ENCODE measurements at regions not wholly inside any gene's neighbourhood (a gene's known extent, or its start where the extent isn't known, plus 50 kb on each side); places are given as distances from the start of the nearest gene placed in this dataset.

GRCh38 chr2:215817046-215817445, 196.3 kb downstream of the MREG start:
- H3K36me3 ChIP-seq (ENCODE audit: control insufficient read depth, low read length) = no peaks in the 10 kb centered on the region
- no peak overlapping the region for H3K4me2 ChIP-seq (ENCODE audit: low read length)
- no peaks in the 10 kb centered on the region for H3F3A ChIP-seq (ENCODE audit: control insufficient read depth, insufficient read depth)
- H3K9me2 ChIP-seq (replicated peaks; ENCODE audit: control insufficient read depth, low read length) = no peaks in the 10 kb centered on the region
- no peak overlapping the region for H3K4me3 ChIP-seq (ENCODE audit: low read length)
- H3K27me3 ChIP-seq (ENCODE audit: control insufficient read depth, low read length) = peaks cover 45% of the 10 kb centered on the region
- H3K4me1 ChIP-seq (ENCODE audit: control insufficient read depth, low read length) = peaks cover 6% of the 10 kb centered on the region
- no peaks in the 10 kb centered on the region for H3K79me2 ChIP-seq (ENCODE audit: control insufficient read depth, low read length)
- TF ChIP-seq EZH2phosphoT487 (IDR thresholded peaks at IDR 0.05; ENCODE audit: borderline replicate concordance, low read length) (no peak), CTCF (IDR thresholded peaks at IDR 0.05; ENCODE audit: low read depth, low read length, poor library complexity, severe bottlenecking) (no peak)
- H3K9me3 ChIP-seq (ENCODE audit: control insufficient read depth, insufficient read depth, low read length) = no peaks in the 10 kb centered on the region
- H3K27ac ChIP-seq (ENCODE audit: low read depth, low read length) = no peak overlapping the region
- H4K20me1 ChIP-seq (ENCODE audit: control insufficient read depth, insufficient read depth, low read depth, low read length) = no peaks in the 10 kb centered on the region

- no peak overlapping the region for H3K4me3 ChIP-seq (ENCODE audit: low read length)
- no peaks in the 10 kb centered on the region for H3K36me3 ChIP-seq (ENCODE audit: control insufficient read depth, low read length)
- no peaks in the 10 kb centered on the region for H3K9me3 ChIP-seq (ENCODE audit: control insufficient read depth, insufficient read depth, low read length)
- H3K9me2 ChIP-seq (replicated peaks; ENCODE audit: control insufficient read depth, low read length) = no peaks in the 10 kb centered on the region
- H3K4me2 ChIP-seq (ENCODE audit: low read length) = no peak overlapping the region
- peaks cover 47% of the 10 kb centered on the region for H3K27me3 ChIP-seq (ENCODE audit: control insufficient read depth, low read length)
- peaks cover 12% of the 10 kb centered on the region for H3K4me1 ChIP-seq (ENCODE audit: control insufficient read depth, low read length)
- peaks cover under 1% of the 10 kb centered on the region; the same call in 1 of the 2 replicates for H3F3A ChIP-seq (ENCODE audit: control insufficient read depth, insufficient read depth)
- no peaks in the 10 kb centered on the region for H3K79me2 ChIP-seq (ENCODE audit: control insufficient read depth, low read length)
- no peak overlapping the region for H3K27ac ChIP-seq (ENCODE audit: low read depth, low read length)
- H4K20me1 ChIP-seq (ENCODE audit: control insufficient read depth, insufficient read depth, low read depth, low read length) = no peaks in the 10 kb centered on the region
- TF ChIP-seq EZH2phosphoT487 (IDR thresholded peaks at IDR 0.05; ENCODE audit: borderline replicate concordance, low read length) (no peak), CTCF (IDR thresholded peaks at IDR 0.05; ENCODE audit: low read depth, low read length, poor library complexity, severe bottlenecking) (no peak)
Measured at GRCh38 chr2:215816424-215816823, 196.9 kb downstream of the MREG start.

GRCh38 chr2:215815960-215816359, 197.4 kb downstream of the MREG start:
- H3K4me1 ChIP-seq (ENCODE audit: control insufficient read depth, low read length) = peaks cover 17% of the 10 kb centered on the region
- H3K79me2 ChIP-seq (ENCODE audit: control insufficient read depth, low read length) = no peaks in the 10 kb centered on the region
- H3K9me2 ChIP-seq (replicated peaks; ENCODE audit: control insufficient read depth, low read length) = no peaks in the 10 kb centered on the region
- H3F3A ChIP-seq (ENCODE audit: control insufficient read depth, insufficient read depth) = peaks cover 5% of the 10 kb centered on the region
- H3K4me2 ChIP-seq (ENCODE audit: low read length) = no peak overlapping the region
- H3K4me3 ChIP-seq (ENCODE audit: low read length) = no peak overlapping the region
- H3K9me3 ChIP-seq (ENCODE audit: control insufficient read depth, insufficient read depth, low read length) = no peaks in the 10 kb centered on the region
- no peaks in the 10 kb centered on the region for H3K36me3 ChIP-seq (ENCODE audit: control insufficient read depth, low read length)
- peaks cover 47% of the 10 kb centered on the region for H3K27me3 ChIP-seq (ENCODE audit: control insufficient read depth, low read length)
- no peaks in the 10 kb centered on the region for H4K20me1 ChIP-seq (ENCODE audit: control insufficient read depth, insufficient read depth, low read depth, low read length)
- no peak overlapping the region for H3K27ac ChIP-seq (ENCODE audit: low read depth, low read length)
- TF ChIP-seq EZH2phosphoT487 (IDR thresholded peaks at IDR 0.05; ENCODE audit: borderline replicate concordance, low read length) = no peak
- TF ChIP-seq CTCF (IDR thresholded peaks at IDR 0.05; ENCODE audit: low read depth, low read length, poor library complexity, severe bottlenecking) = no peak

GRCh38 chr2:215812966-215813365, 200.4 kb downstream of the MREG start:
- H3K36me3 ChIP-seq (ENCODE audit: control insufficient read depth, low read length) = no peaks in the 10 kb centered on the region
- no peak for TF ChIP-seq EZH2phosphoT487 (IDR thresholded peaks at IDR 0.05; ENCODE audit: borderline replicate concordance, low read length)
- no peak for TF ChIP-seq CTCF (IDR thresholded peaks at IDR 0.05; ENCODE audit: low read depth, low read length, poor library complexity, severe bottlenecking)
- peaks cover 24% of the 10 kb centered on the region for H3K4me1 ChIP-seq (ENCODE audit: control insufficient read depth, low read length)
- no peak overlapping the region for H3K27ac ChIP-seq (ENCODE audit: low read depth, low read length)
- no peak overlapping the region for H3K4me3 ChIP-seq (ENCODE audit: low read length)
- H3K79me2 ChIP-seq (ENCODE audit: control insufficient read depth, low read length) = no peaks in the 10 kb centered on the region
- H3K4me2 ChIP-seq (ENCODE audit: low read length) = no peak overlapping the region
- H3K9me2 ChIP-seq (replicated peaks; ENCODE audit: control insufficient read depth, low read length) = no peaks in the 10 kb centered on the region
- H4K20me1 ChIP-seq (ENCODE audit: control insufficient read depth, insufficient read depth, low read depth, low read length) = no peaks in the 10 kb centered on the region
- H3K9me3 ChIP-seq (ENCODE audit: control insufficient read depth, insufficient read depth, low read length) = no peaks in the 10 kb centered on the region
- peaks cover 8% of the 10 kb centered on the region for H3F3A ChIP-seq (ENCODE audit: control insufficient read depth, insufficient read depth)
- H3K27me3 ChIP-seq (ENCODE audit: control insufficient read depth, low read length) = peaks cover 59% of the 10 kb centered on the region

All from DOHH2 (cell line).